ENCODE measurements at regions not wholly inside any gene's neighbourhood (a gene's known extent, or its start where the extent isn't known, plus 50 kb on each side); places are given as distances from the start of the nearest gene placed in this dataset.

- no peak overlapping the region for H2BK20ac ChIP-seq (ENCODE audit: low read depth, low read length)
- intact Hi-C loops (cut with micrococcal nuclease): loop anchor here (10.0 kb wide), 1 partner anchor 1117 kb away; no protein-coding TSS in a partner anchor
- POLR2A ChIA-PET (ENCODE audit: unreplicated experiment): no interaction called here
These were observed 345.1 kb upstream of the PSMD7 start for GRCh38 chr16:73951481-73951880.

More at GRCh38 chr16:73951481-73951880, 345.1 kb upstream of the PSMD7 start:
- Histone ChIP-seq H2AFZ (replicated peaks; ENCODE audit: low read length, poor library complexity) (no peak overlapping the region), H2AK9ac (replicated peaks; ENCODE audit: low read depth, low read length, poor library complexity) (no peak overlapping the region), H3K14ac (replicated peaks; ENCODE audit: low read depth, low read length) (no peak overlapping the region), H3K4me3 (ENCODE audit: insufficient read depth, low read depth, low read length) (no peak overlapping the region), H3K18ac (ENCODE audit: low read depth, low read length) (no peak overlapping the region), H4K20me1 (ENCODE audit: insufficient read depth, low read length) (no peaks in the 10 kb centered on the region), H3K27me3 (ENCODE audit: control insufficient read depth, insufficient read depth, low read length) (no peaks in the 10 kb centered on the region), H2BK15ac (ENCODE audit: low read depth, low read length) (no peak overlapping the region), H2BK5ac (ENCODE audit: low read depth, low read length, poor library complexity, severe bottlenecking) (no peak overlapping the region), H3K27ac (ENCODE audit: insufficient read depth, low read length) (no peak overlapping the region), H3K9ac (ENCODE audit: low read depth, low read length) (no peak overlapping the region), H3K9me1 (ENCODE audit: insufficient read depth, low read length) (no peaks in the 10 kb centered on the region), H2AK5ac (ENCODE audit: low read depth, low read length) (no peak overlapping the region), H3K56ac (ENCODE audit: extremely low read depth, insufficient read depth, low read length) (no peak overlapping the region), H4K5ac (ENCODE audit: low read depth, low read length) (no peak overlapping the region), H4K91ac (ENCODE audit: insufficient read depth, low read depth, low read length) (no peak overlapping the region), H2BK120ac (ENCODE audit: low read depth, low read length) (no peak overlapping the region), H3K4ac (ENCODE audit: low read depth, low read length) (no peak overlapping the region), H4K8ac (ENCODE audit: low read depth in 2 of 2, low read length in 2 of 2) (no peak overlapping the region), H3K4me2 (ENCODE audit: low read depth, low read length) (no peak overlapping the region; the same call in 1 of the 2 replicates), H3K36me3 (ENCODE audit: control insufficient read depth, insufficient read depth, low read length) (no peaks in the 10 kb centered on the region), H3K4me1 (ENCODE audit: control insufficient read depth, insufficient read depth, low read length) (peaks cover 1% of the 10 kb centered on the region; the same call in 1 of the 2 replicates), H3K79me1 (ENCODE audit: low read depth in 1 of 2, low read length in 2 of 2) (no peaks in the 10 kb centered on the region), H3K9me3 (ENCODE audit: control insufficient read depth, insufficient read depth, low read length) (no peaks in the 10 kb centered on the region), H3K23ac (ENCODE audit: low read depth, low read length) (no peak overlapping the region)
- DNase-seq (peak; percentile 17), ATAC-seq (ENCODE audit: low read depth) (peak; percentile 29; the same call in 1 of the 2 replicates)
- dilution Hi-C loops (cut with HindIII; ENCODE audit: low sequenced_read_pairs, unreplicated experiment) (no loop called here), in situ Hi-C loops (cut with MboI; ENCODE audit: low sequenced_read_pairs) (no loop called here)
- BruUV-seq (replicated peaks): no TSS peak
- no CpG with 5 or more reads among the region's 3 CpGs for WGBS, 2 experiments (ENCODE audit: extremely low coverage in 2 of 2, insufficient read length in 1 of 2)
- CTCF ChIA-PET: no interaction called here
- no peak for TF ChIP-seq POLR2A (IDR thresholded peaks at IDR 0.05; ENCODE audit: low read depth, low read length)
- no peak for TF ChIP-seq MAFK (IDR thresholded peaks at IDR 0.05; ENCODE audit: low read depth, low read length)
- no peak for TF ChIP-seq RAD21 (IDR thresholded peaks at IDR 0.05; ENCODE audit: low read length)
- TF ChIP-seq SMC3 (IDR thresholded peaks at IDR 0.05; ENCODE audit: low read depth, low read length): no peak
- TF ChIP-seq MXI1 (IDR thresholded peaks at IDR 0.05; ENCODE audit: borderline replicate concordance, low read depth, low read length): no peak
- no peak for TF ChIP-seq MAZ (IDR thresholded peaks at IDR 0.05; ENCODE audit: borderline replicate concordance, low read depth, low read length)
